ENCODE measurements at regions not wholly inside any gene's neighbourhood (a gene's known extent, or its start where the extent isn't known, plus 50 kb on each side); places are given as distances from the start of the nearest gene placed in this dataset.
"Not testable (repeated sequence)": the region's sequence is repeated elsewhere in the genome, so short reads cannot be mapped to it uniquely, and the experiment has no call there.

DNA sequence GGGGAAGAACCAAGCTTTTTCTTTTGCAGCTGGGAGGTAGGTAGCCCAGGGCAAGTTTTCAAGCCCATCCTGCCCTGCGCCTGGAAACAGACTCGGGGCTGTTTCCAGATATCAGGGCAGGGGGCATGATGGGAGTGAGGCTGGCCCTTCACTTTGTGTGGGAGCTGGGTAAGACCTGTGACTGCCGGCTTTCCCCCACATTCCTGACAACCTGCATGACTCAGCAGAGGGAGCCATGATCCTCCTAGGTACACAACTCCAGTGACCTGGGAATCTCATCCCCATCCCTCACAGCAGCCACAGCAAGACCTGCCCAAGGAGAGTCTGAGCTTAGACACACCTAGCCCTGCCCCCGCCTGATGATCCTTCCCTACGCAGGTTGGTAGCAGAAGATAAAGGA lies 280.8 kb downstream of the SOX4 start:
- H3K9me3 ChIP-seq (ENCODE audit: insufficient read depth, low read depth, low read length), result no peaks in the 10 kb centered on the region
- WGBS (ENCODE audit: extremely low coverage, insufficient coverage, insufficient read length), result no CpG with 5 or more reads among the region's 5 CpGs

DNA sequence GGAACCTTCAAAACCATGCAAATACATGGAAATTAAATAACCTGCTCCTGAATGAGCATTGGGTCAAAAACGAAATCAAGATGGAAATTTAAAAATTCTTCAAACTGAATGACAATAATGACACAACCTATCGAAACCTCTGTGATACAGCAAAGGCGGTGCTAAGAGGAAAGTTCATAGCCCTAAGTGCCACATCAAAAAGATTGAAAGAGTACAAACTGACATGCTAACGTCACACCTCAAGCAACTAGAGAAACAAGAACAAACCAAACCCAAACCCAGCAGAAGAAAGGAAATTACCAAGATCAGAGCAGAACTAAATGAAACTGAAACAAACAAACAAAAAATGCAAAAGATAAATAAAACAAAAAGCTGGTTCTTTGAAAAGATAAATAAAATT lies 283.5 kb downstream of the SOX4 start:
- H3K9me3 ChIP-seq (ENCODE audit: insufficient read depth, low read depth, low read length); H4K91ac ChIP-seq (ENCODE audit: low read depth, low read length); H3K4me3 ChIP-seq (ENCODE audit: low read depth, low read length); DNase-seq; H3K4me2 ChIP-seq (ENCODE audit: low read length); H3K18ac ChIP-seq (ENCODE audit: low read length); H2AFZ ChIP-seq (ENCODE audit: insufficient read depth, low read length, poor library complexity); H3K14ac ChIP-seq (ENCODE audit: low read length); H3K36me3 ChIP-seq (ENCODE audit: control insufficient read depth in 1 of 2, insufficient read depth in 2 of 2, low read length in 2 of 2); H2BK120ac ChIP-seq (ENCODE audit: insufficient read depth, low read length, poor library complexity); H2BK5ac ChIP-seq (ENCODE audit: low read depth, low read length, poor library complexity); H3K27ac ChIP-seq (ENCODE audit: low read depth, low read length); H2BK12ac ChIP-seq (ENCODE audit: low read length); H3K79me2 ChIP-seq (ENCODE audit: control insufficient read depth, insufficient read depth, low read length, poor library complexity); H2AK5ac ChIP-seq (ENCODE audit: low read length); H3K9ac ChIP-seq (ENCODE audit: low read length); H3K23ac ChIP-seq (ENCODE audit: low read length); H3K4ac ChIP-seq (ENCODE audit: low read depth, low read length); H4K8ac ChIP-seq (ENCODE audit: low read depth, low read length); H3K27me3 ChIP-seq (ENCODE audit: insufficient read depth, low read length); H3K79me1 ChIP-seq (ENCODE audit: low read length); H4K12ac ChIP-seq (ENCODE audit: low read depth, low read length): not testable (repeated sequence)
- peaks cover 9 to 13% of the 10 kb centered on the region in 2 experiments for H3K4me1 ChIP-seq (ENCODE audit: control insufficient read depth in 1 of 2, insufficient read depth in 2 of 2, low read length in 2 of 2)
- no CpG with 5 or more reads among the region's 4 CpGs for WGBS (ENCODE audit: extremely low coverage, insufficient coverage, insufficient read length)

More for the DNA sequence above, 280.8 kb downstream of the SOX4 start:
- peak overlapping the region; percentile 4 for H2BK5ac ChIP-seq (ENCODE audit: low read depth, low read length, poor library complexity)
- H2BK120ac ChIP-seq (ENCODE audit: insufficient read depth, low read length, poor library complexity), result peak overlapping the region; percentile 28
- no peaks in the 10 kb centered on the region for H3K27me3 ChIP-seq (ENCODE audit: insufficient read depth, low read length)
- H3K4me2 ChIP-seq (ENCODE audit: low read length), result no peak overlapping the region
- no peak overlapping the region for H4K12ac ChIP-seq (ENCODE audit: low read depth, low read length)
- H3K79me1 ChIP-seq (ENCODE audit: low read length), result peaks cover 7% of the 10 kb centered on the region
- peaks cover 9 to 18% of the 10 kb centered on the region in 2 experiments for H3K4me1 ChIP-seq (ENCODE audit: control insufficient read depth in 1 of 2, insufficient read depth in 2 of 2, low read length in 2 of 2)
- peak overlapping the region; percentile 46 for H4K91ac ChIP-seq (ENCODE audit: low read depth, low read length)
- H3K18ac ChIP-seq (ENCODE audit: low read length), result peak overlapping the region; percentile 4
- H3K4ac ChIP-seq (ENCODE audit: low read depth, low read length), result peak overlapping the region; percentile 21
- H3K14ac ChIP-seq (ENCODE audit: low read length), result peak overlapping the region; percentile 6
- H3K36me3 ChIP-seq (ENCODE audit: control insufficient read depth in 1 of 2, insufficient read depth in 2 of 2, low read length in 2 of 2), result peaks cover 0 to 9% of the 10 kb centered on the region in 2 experiments
- peak overlapping the region; percentile 76 for H2BK12ac ChIP-seq (ENCODE audit: low read length)
- H2AK5ac ChIP-seq (ENCODE audit: low read length), result no peak overlapping the region
- no peak overlapping the region for H3K23ac ChIP-seq (ENCODE audit: low read length)
- H2AFZ ChIP-seq (ENCODE audit: insufficient read depth, low read length, poor library complexity), result no peak overlapping the region
- no peak overlapping the region for H3K9ac ChIP-seq (ENCODE audit: low read length)
- H4K8ac ChIP-seq (ENCODE audit: low read depth, low read length), result peak overlapping the region; percentile 43
- peak overlapping the region; percentile 58 for H3K27ac ChIP-seq (ENCODE audit: low read depth, low read length)
- no peak overlapping the region for H3K4me3 ChIP-seq (ENCODE audit: low read depth, low read length)
- H3K79me2 ChIP-seq (ENCODE audit: control insufficient read depth, insufficient read depth, low read length, poor library complexity), result no peaks in the 10 kb centered on the region
- DNase-seq, result no peak

DNA sequence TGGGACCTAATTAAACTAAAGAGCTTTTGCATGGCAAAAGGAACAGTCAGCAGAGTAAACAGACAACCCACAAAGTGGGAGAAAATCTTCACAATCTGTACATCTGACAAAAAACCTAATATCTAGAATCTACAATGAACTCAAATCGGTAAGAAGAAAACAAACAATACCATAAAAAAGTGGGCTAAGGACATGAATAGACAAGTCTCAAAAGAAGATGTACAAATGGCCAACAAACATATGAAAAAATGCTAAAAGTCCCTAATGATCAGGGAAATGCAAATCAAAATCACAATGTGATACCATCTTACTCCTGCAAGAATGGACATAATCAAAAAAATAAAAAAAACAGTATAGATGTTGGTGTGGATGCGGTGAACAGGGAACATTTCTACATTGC lies 286.7 kb downstream of the SOX4 start:
- H3K36me3 ChIP-seq (ENCODE audit: control insufficient read depth in 1 of 2, insufficient read depth in 2 of 2, low read length in 2 of 2); H2BK120ac ChIP-seq (ENCODE audit: insufficient read depth, low read length, poor library complexity); H4K8ac ChIP-seq (ENCODE audit: low read depth, low read length); H2AK5ac ChIP-seq (ENCODE audit: low read length); DNase-seq; H3K27me3 ChIP-seq (ENCODE audit: insufficient read depth, low read length); H3K27ac ChIP-seq (ENCODE audit: low read depth, low read length); H3K4me3 ChIP-seq (ENCODE audit: low read depth, low read length); H4K12ac ChIP-seq (ENCODE audit: low read depth, low read length); H3K23ac ChIP-seq (ENCODE audit: low read length); H3K18ac ChIP-seq (ENCODE audit: low read length); H3K9ac ChIP-seq (ENCODE audit: low read length); H3K4me2 ChIP-seq (ENCODE audit: low read length); H2BK5ac ChIP-seq (ENCODE audit: low read depth, low read length, poor library complexity); H2BK12ac ChIP-seq (ENCODE audit: low read length); H3K14ac ChIP-seq (ENCODE audit: low read length); H3K79me2 ChIP-seq (ENCODE audit: control insufficient read depth, insufficient read depth, low read length, poor library complexity); H4K91ac ChIP-seq (ENCODE audit: low read depth, low read length); H3K4me1 ChIP-seq (ENCODE audit: control insufficient read depth in 1 of 2, insufficient read depth in 2 of 2, low read length in 2 of 2); H3K4ac ChIP-seq (ENCODE audit: low read depth, low read length); H2AFZ ChIP-seq (ENCODE audit: insufficient read depth, low read length, poor library complexity); H3K9me3 ChIP-seq (ENCODE audit: insufficient read depth, low read depth, low read length): not testable (repeated sequence)
- peaks cover 14% of the 10 kb centered on the region for H3K79me1 ChIP-seq (ENCODE audit: low read length)
- no CpG with 5 or more reads among the region's 2 CpGs for WGBS (ENCODE audit: extremely low coverage, insufficient coverage, insufficient read length)

DNA sequence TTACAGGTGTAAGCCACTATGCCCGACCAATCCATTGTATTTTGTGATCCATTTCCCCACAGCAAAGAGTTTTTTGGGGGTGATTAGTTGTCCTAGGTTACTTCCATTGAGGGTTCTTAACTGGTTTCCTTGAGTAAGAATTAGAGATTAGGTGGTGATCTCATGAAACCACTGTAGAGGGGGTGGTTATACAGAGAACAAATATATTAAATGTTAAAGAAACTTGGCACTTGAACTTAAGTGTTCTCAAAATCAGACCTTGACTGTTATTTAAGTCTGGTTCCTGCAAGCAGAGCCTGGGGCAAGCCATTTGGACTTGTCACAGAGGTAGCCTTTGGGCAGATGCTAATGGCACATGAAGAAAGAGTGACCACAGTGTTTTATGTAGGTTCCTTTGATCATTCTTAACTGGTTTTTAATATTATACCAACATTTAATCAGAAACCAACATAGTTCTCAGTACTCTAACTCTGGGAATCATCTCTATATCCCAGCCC lies 288.5 kb downstream of the SOX4 start:
- Histone ChIP-seq H3K27me3 (ENCODE audit: insufficient read depth, low read length) (no peaks in the 10 kb centered on the region), H3K4me1 (ENCODE audit: control insufficient read depth in 1 of 2, insufficient read depth in 2 of 2, low read length in 2 of 2) (peaks cover 0 to 10% of the 10 kb centered on the region in 2 experiments), H3K27ac (ENCODE audit: low read depth, low read length) (peak overlapping the region; percentile 71), H3K36me3 (ENCODE audit: control insufficient read depth in 1 of 2, insufficient read depth in 2 of 2, low read length in 2 of 2) (no peaks in the 10 kb centered on the region), H3K23ac (ENCODE audit: low read length) (no peak overlapping the region), H4K12ac (ENCODE audit: low read depth, low read length) (no peak overlapping the region), H3K4me2 (ENCODE audit: low read length) (no peak overlapping the region), H2BK5ac (ENCODE audit: low read depth, low read length, poor library complexity) (peak overlapping the region; percentile 70), H3K4me3 (ENCODE audit: low read depth, low read length) (no peak overlapping the region), H4K8ac (ENCODE audit: low read depth, low read length) (no peak overlapping the region), H3K79me1 (ENCODE audit: low read length) (peaks cover 26% of the 10 kb centered on the region), H4K91ac (ENCODE audit: low read depth, low read length) (no peak overlapping the region), H3K79me2 (ENCODE audit: control insufficient read depth, insufficient read depth, low read length, poor library complexity) (no peaks in the 10 kb centered on the region), H3K9me3 (ENCODE audit: insufficient read depth, low read depth, low read length) (no peaks in the 10 kb centered on the region), H3K9ac (ENCODE audit: low read length) (no peak overlapping the region), H2BK12ac (ENCODE audit: low read length) (peak overlapping the region; percentile 66), H2BK120ac (ENCODE audit: insufficient read depth, low read length, poor library complexity) (no peak overlapping the region), H3K18ac (ENCODE audit: low read length) (no peak overlapping the region), H2AFZ (ENCODE audit: insufficient read depth, low read length, poor library complexity) (no peak overlapping the region), H3K14ac (ENCODE audit: low read length) (no peak overlapping the region), H2AK5ac (ENCODE audit: low read length) (peak overlapping the region; percentile 35), H3K4ac (ENCODE audit: low read depth, low read length) (no peak overlapping the region)
- no CpG with 5 or more reads among the region's 1 CpG for WGBS (ENCODE audit: extremely low coverage, insufficient coverage, insufficient read length)
- no peak for DNase-seq

Measured in trophoblast cell (in vitro differentiated cells and primary cell).